GM23248 (cell line): ENCODE measurements at regions not wholly inside any gene's neighbourhood (a gene's known extent, or its start where the extent isn't known, plus 50 kb on each side); places are given as distances from the start of the nearest gene placed in this dataset.

Experiments used
- DNase-seq: peaks from one replicate; pipeline ENCODE4 v3.0.0-alpha.2; 2015
- H2AFZ ChIP-seq: fragments of 200-600 bp; sonication (generic); 2 replicates; pipeline ENCODE4 v1.6.1; 2016; ENCODE audit warnings: antibody characterized with exemption
- H3F3A ChIP-seq: fragments of 200-600 bp; sonication (generic); 2 replicates; pipeline ENCODE4 v1.6.1; 2016; ENCODE audit warnings: mild to moderate bottlenecking, antibody characterized with exemption, mixed run types; ENCODE audit not compliant: insufficient read depth
- H3K27ac ChIP-seq: fragments of 200-600 bp; sonication (generic); 2 replicates; pipeline ENCODE4 v1.5.1; 2016; ENCODE audit warnings: mild to moderate bottlenecking
- H3K27me3 ChIP-seq: fragments of 200-600 bp; sonication (generic); replicated peaks from 2 replicates; pipeline ENCODE4 v1.6.1; 2016; ENCODE audit warnings: mild to moderate bottlenecking; ENCODE audit not compliant: insufficient read depth
- H3K36me3 ChIP-seq: fragments of 200-600 bp; sonication (generic); 2 replicates; pipeline ENCODE4 v1.6.1; 2016; ENCODE audit warnings: low read depth, mild to moderate bottlenecking
- H3K4me1 ChIP-seq: fragments of 200-600 bp; sonication (generic); 2 replicates; pipeline ENCODE4 v1.6.1; 2016; ENCODE audit warnings: mild to moderate bottlenecking; ENCODE audit not compliant: insufficient read depth
- H3K4me2 ChIP-seq: fragments of 200-600 bp; sonication (generic); one replicate; pipeline ENCODE4 v1.6.1; 2016; ENCODE audit warnings: mild to moderate bottlenecking; ENCODE audit not compliant: unreplicated experiment
- H3K4me3 ChIP-seq: fragments of 200-600 bp; sonication (generic); 2 replicates; pipeline ENCODE4 v1.5.1; 2016; ENCODE audit warnings: mild to moderate bottlenecking
- H3K79me2 ChIP-seq: fragments of 200-600 bp; sonication (generic); 2 replicates; pipeline ENCODE4 v1.6.1; 2016; ENCODE audit warnings: mild to moderate bottlenecking; ENCODE audit not compliant: insufficient read depth
- H3K9ac ChIP-seq: fragments of 200-600 bp; sonication (generic); 2 replicates; pipeline ENCODE4 v1.6.1; 2016; ENCODE audit warnings: mild to moderate bottlenecking
- H3K9me2 ChIP-seq: fragments of 200-600 bp; sonication (generic); 2 replicates; pipeline ENCODE4 v1.6.1; 2016; ENCODE audit warnings: mixed run types, mild to moderate bottlenecking, moderate library complexity; ENCODE audit not compliant: insufficient read depth
- H3K9me3 ChIP-seq: fragments of 200-600 bp; sonication (generic); one replicate; pipeline ENCODE4 v1.6.1; 2017; ENCODE audit warnings: low read depth
- H4K20me1 ChIP-seq: fragments of 200-600 bp; sonication (generic); 2 replicates; pipeline ENCODE4 v1.6.0; 2016; ENCODE audit not compliant: insufficient read depth
- EZH2 ChIP-seq: fragments of 200-600 bp; sonication (generic); IDR thresholded peaks from 2 replicates; pipeline ENCODE4 v1.6.1; 2018; ENCODE audit warnings: antibody characterized with exemption, mild to moderate bottlenecking; ENCODE audit not compliant: insufficient read depth, poor library complexity, severe bottlenecking
- EZH2phosphoT487 ChIP-seq: fragments of 200-600 bp; sonication (generic); IDR thresholded peaks from 2 replicates; pipeline ENCODE4 v1.6.1; 2018; ENCODE audit warnings: antibody characterized with exemption, moderate library complexity, mild to moderate bottlenecking, low read depth; ENCODE audit not compliant: insufficient read depth
- WGBS, 2 experiments: methylation state at CpG; one replicate each; pipeline ENCODE4 v1.1.6; 2015 to 2017; ENCODE audit warnings: low lambda C conversion rate in 2 of 2, low coverage in 1 of 2; ENCODE audit errors: missing lambda C conversion rate in 2 of 2; 5-methylcytosine and 5-hydroxymethylcytosine counted together
- in situ Hi-C: fragments of 300-500 bp; cut with MboI; formaldehyde crosslinking; loops from 2 replicates; pipeline ENCODE4 v1.15.0; 2020

- Histone ChIP-seq H3K4me3 (peak overlapping the region; percentile 52), H3K27me3 (peaks cover 5% of the 10 kb centered on the region; the same call in 1 of the 2 replicates), H3K4me2 (peak overlapping the region; percentile 53), H2AFZ (peak overlapping the region; percentile 87), H3K4me1 (0 out of 2 replicates have a peak, but pooled peaks cover 2% of the 10 kb centered on the region), H3F3A (no peaks in the 10 kb centered on the region), H3K27ac (no peak overlapping the region), H3K9me3 (no peaks in the 10 kb centered on the region), H3K9me2 (no peaks in the 10 kb centered on the region), H3K9ac (no peak overlapping the region), H3K79me2 (no peaks in the 10 kb centered on the region), H3K36me3 (no peaks in the 10 kb centered on the region), H4K20me1 (no peaks in the 10 kb centered on the region)
- TF ChIP-seq EZH2 = no peak
- TF ChIP-seq EZH2phosphoT487 = no peak
- no peak for DNase-seq
- in situ Hi-C loops = loop anchor here (25.0 kb wide), 1 partner anchor 244 kb away; no protein-coding TSS in a partner anchor
- WGBS, 2 experiments = 52 to 55% methylated on average over 22 of the region's 22 CpGs
Measured at GRCh38 chr10:132131581-132132420, 54.9 kb upstream of the DPYSL4 start.

GRCh38 chr10:132132421-132132841 is 54.3 kb upstream of the DPYSL4 start:
- H3F3A ChIP-seq = no peaks in the 10 kb centered on the region
- peaks cover 5% of the 10 kb centered on the region; the same call in 1 of the 2 replicates for H3K27me3 ChIP-seq
- H3K9me2 ChIP-seq = no peaks in the 10 kb centered on the region
- H3K27ac ChIP-seq = no peak overlapping the region
- H3K36me3 ChIP-seq = no peaks in the 10 kb centered on the region
- DNase-seq = peak; percentile 23
- H3K4me2 ChIP-seq = peak overlapping the region; percentile 53
- 5 to 8% methylated on average over 12 to 16 of the region's 16 CpGs for WGBS, 2 experiments
- peak overlapping the region; percentile 52 for H3K4me3 ChIP-seq
- H3K4me1 ChIP-seq = 0 out of 2 replicates have a peak, but pooled peaks cover 2% of the 10 kb centered on the region
- peak overlapping the region; percentile 87 for H2AFZ ChIP-seq
- no peak overlapping the region for H3K9ac ChIP-seq
- no peaks in the 10 kb centered on the region for H3K79me2 ChIP-seq
- H3K9me3 ChIP-seq = no peaks in the 10 kb centered on the region
- in situ Hi-C loops = loop anchor here (25.0 kb wide), 1 partner anchor 245 kb away; no protein-coding TSS in a partner anchor
- no peak for TF ChIP-seq EZH2
- TF ChIP-seq EZH2phosphoT487 = no peak
- no peaks in the 10 kb centered on the region for H4K20me1 ChIP-seq

- Histone ChIP-seq H3K27me3 (peaks cover 5% of the 10 kb centered on the region; the same call in 1 of the 2 replicates), H3K36me3 (no peaks in the 10 kb centered on the region), H3K9ac (no peak overlapping the region), H3K79me2 (no peaks in the 10 kb centered on the region), H2AFZ (no peak overlapping the region), H3K4me3 (no peak overlapping the region), H3K9me2 (no peaks in the 10 kb centered on the region), H3K4me1 (0 out of 2 replicates have a peak, but pooled peaks cover 2% of the 10 kb centered on the region), H3K27ac (no peak overlapping the region), H3K9me3 (no peaks in the 10 kb centered on the region), H3K4me2 (no peak overlapping the region), H4K20me1 (no peaks in the 10 kb centered on the region), H3F3A (no peaks in the 10 kb centered on the region)
- no peak for DNase-seq
- 36 to 51% methylated on average over 18 of the region's 18 CpGs for WGBS, 2 experiments
- in situ Hi-C loops = loop anchor here (25.0 kb wide), 1 partner anchor 246 kb away; no protein-coding TSS in a partner anchor
- TF ChIP-seq EZH2phosphoT487 = no peak
- TF ChIP-seq EZH2 = no peak
Measured at GRCh38 chr10:132133005-132133404, 53.7 kb upstream of the DPYSL4 start.

GRCh38 chr10:132133449-132134240 is 53.1 kb upstream of the DPYSL4 start:
- Histone ChIP-seq H3K9me2 (no peaks in the 10 kb centered on the region), H3F3A (no peaks in the 10 kb centered on the region), H2AFZ (no peak overlapping the region), H3K79me2 (no peaks in the 10 kb centered on the region), H3K36me3 (no peaks in the 10 kb centered on the region), H3K27me3 (no peaks in the 10 kb centered on the region), H4K20me1 (no peaks in the 10 kb centered on the region), H3K4me3 (no peak overlapping the region), H3K4me2 (no peak overlapping the region), H3K27ac (no peak overlapping the region), H3K4me1 (0 out of 2 replicates have a peak, but pooled peaks cover 2% of the 10 kb centered on the region), H3K9me3 (no peaks in the 10 kb centered on the region), H3K9ac (no peak overlapping the region)
- WGBS, 2 experiments = 84 to 86% methylated on average over 30 to 32 of the region's 32 CpGs
- DNase-seq = no peak
- in situ Hi-C loops = loop anchor here (25.0 kb wide), 1 partner anchor 246 kb away; no protein-coding TSS in a partner anchor
- TF ChIP-seq EZH2 = no peak
- no peak for TF ChIP-seq EZH2phosphoT487
